Umbilical cord (tissue), 1 donor: ENCODE measurements at regions not wholly inside any gene's neighbourhood (a gene's known extent, or its start where the extent isn't known, plus 50 kb on each side); places are given as distances from the start of the nearest gene placed in this dataset.

Experiments
- DNase-seq: peaks from one replicate; pipeline ENCODE4 v3.0.0-alpha.2; 2015; ENCODE audit warnings: low spot score

GRCh38 chr5:24720743-24721142 lies 76.0 kb upstream of the CDH10 start:
- DNase-seq = no peak

- no peak for DNase-seq
Observed at GRCh38 chr5:24714746-24715145, 70.0 kb upstream of the CDH10 start.

GRCh38 chr5:24712947-24713346 lies 68.2 kb upstream of the CDH10 start:
- no peak for DNase-seq

GRCh38 chr5:24712047-24712446 lies 67.3 kb upstream of the CDH10 start:
- no peak for DNase-seq

- DNase-seq = no peak
Observed at GRCh38 chr5:24703934-24704333, 59.2 kb upstream of the CDH10 start.
